GM19238 (cell line): ENCODE measurements at regions not wholly inside any gene's neighbourhood (a gene's known extent, or its start where the extent isn't known, plus 50 kb on each side); places are given as distances from the start of the nearest gene placed in this dataset.

Source experiments
- DNase-seq: peaks from one replicate; pipeline ENCODE4 v3.0.0; 2011; ENCODE audit warnings: low spot score; ENCODE audit not compliant: insufficient read length

DNA sequence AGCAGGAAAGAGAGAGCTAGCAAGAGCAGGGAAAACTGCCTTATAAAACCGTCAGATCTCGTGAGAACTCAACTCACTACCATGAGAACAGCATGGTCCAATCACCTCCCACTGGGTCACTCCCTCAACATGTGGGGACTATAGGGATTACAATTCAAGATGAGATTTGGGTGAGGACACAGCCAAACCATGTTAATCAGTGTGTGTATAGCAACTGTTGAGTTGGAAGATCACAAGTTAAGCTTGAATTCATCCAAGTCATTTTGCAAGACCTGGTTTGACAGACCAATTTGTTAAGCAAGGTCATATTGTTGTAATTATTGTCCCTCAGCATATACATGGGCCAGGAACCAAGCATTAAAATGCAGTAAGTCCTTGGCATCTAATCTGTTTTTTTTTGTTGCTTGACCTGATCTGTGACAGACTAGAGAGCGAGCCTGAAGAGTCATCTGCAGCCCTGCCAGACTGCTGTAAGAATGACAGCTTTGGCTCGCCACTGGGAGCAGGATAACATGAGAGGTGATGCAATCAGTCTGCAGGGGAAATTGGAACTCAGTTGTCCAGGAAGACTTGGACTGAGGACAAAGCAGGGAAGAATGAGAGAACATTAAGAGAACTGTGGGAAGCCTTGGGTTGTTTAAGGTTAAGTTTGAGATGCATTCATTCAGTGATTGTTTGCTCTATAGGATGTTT, 297.6 kb upstream of the SEL1L start:
- no peak for DNase-seq

DNA sequence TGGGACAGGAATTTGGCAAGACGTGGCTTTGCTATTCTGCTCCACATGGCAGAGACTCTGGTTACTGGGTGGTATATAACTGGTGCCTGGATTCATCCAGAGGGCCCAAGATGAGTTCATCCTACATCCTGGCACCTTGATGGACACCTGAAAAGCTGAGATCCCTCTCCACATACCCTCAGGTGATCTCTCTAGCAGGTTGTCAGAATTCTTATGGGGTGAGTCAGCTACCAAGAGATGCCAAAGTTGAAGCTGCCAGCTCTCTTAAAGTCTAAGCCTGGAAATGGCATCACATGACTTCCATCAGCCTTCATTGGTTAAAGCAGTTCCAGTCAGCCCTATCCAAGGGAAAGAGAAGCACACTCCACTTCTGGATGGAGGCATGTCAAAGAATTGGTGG, 300.7 kb upstream of the SEL1L start:
- DNase-seq = no peak

DNA sequence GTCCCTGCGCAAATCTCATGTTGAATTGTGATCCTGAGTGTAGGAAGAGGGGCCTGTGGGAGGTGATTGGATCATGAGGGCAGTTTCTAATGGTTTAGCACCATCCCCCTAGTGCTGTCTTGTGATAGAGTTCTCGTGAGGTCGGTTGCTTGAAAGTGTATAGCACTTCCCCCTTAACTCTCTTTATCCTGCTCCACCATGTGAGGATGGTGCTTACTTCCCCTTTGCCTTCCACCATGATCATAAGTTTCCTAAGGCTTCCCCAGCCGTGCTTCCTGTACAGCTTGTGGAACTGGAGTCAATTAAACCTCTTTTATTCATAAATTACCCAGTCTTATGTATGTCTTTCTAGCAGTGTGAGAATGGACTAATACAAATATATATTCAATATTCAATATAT, 303.7 kb upstream of the SEL1L start:
- no peak for DNase-seq

DNA sequence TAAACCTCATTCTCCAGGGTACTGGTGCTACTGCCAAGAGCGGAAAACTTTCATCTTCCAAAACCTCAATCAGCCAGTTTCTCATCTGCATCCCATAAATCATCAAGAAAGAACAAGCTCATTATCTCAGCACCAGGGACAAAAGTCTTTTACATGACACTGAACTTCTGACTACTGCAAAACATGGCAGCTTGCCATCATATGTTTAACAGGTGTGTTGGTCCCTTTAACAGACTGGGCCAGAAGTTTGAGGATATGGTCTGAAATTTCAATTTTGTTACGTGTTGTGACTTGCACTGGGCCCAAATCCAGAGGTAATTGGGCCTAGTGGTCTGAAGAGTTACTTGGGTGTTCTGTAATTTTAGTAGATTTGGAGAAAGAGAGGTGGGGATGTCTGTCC, 305.4 kb upstream of the SEL1L start:
- DNase-seq = no peak

DNA sequence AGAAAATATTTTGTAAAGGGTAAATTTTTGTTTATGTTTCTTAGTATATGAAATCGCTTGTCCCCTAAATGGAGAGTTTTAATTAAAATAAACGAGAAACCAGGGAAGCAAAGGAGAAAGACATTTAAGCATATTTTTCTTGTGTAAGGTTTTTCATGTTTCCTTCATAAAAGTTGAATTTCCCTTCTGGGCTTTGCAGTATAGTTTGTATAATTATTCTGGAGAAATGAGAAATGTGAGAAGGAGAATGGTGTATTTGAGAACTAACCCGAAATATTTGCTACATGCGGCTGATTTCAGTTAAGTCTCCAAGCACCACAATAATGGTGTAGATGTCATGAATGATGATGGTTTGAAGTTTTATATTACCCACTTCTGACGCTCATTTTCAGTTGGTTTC, 307.7 kb upstream of the SEL1L start:
- no peak for DNase-seq

DNA sequence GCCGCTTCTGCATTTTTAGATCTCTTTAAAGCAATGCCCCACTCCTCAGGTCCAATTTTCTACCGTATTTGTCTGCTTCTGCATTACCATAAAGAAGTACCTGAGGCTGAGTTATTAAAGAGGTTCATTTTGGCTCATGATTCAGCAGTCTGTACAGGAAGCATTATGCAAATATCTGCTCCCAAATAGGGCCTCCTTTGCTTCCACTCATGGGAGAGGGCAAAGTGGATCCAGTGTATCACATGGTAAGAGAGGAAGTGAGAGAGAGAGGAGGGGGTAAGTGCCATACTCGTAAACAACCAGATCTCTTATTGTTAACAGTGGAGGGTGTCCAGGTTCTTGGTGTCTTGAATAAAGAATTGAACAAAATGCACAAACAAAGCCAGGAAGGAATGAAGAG, 316.1 kb upstream of the SEL1L start:
- no peak for DNase-seq

DNA sequence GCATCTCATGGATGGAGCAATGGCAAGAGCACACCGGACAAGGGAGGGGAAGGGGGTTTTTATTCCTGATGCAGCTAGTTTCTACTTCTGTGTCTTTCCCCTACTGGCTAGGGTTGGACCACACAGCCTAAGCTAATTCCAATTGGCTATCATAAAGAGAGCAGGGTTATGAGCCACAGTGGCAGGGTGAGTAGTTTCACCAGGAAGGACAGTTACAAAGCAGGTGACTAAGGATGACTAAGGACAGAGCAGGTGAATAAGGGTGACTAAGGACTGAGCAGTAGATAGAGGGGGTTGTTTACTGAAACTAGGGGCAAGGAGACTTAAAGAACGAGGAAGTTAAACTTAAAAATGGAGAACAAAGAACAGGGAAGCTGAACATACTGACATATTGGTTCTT, 321.4 kb upstream of the SEL1L start:
- DNase-seq = no peak

DNA sequence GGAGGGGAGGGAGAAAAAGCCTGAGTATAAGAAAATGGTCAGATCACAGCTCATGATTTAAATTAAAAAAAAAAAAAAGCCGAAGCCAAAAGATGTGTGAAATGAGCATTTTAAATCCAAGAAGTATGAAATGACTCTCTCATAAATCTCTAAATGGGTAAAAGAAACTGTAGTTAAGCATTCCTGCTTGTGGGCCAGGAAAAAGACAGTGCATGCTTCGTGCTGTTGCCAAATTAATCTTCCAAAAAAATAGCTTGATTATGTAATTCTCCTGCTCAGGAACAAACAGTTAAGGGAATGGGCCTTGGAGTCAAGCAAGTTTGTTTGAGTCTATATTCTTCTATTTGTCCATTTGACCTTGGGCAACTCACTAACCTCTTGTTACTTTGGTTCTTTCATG, 325.4 kb upstream of the SEL1L start:
- no peak for DNase-seq

DNA sequence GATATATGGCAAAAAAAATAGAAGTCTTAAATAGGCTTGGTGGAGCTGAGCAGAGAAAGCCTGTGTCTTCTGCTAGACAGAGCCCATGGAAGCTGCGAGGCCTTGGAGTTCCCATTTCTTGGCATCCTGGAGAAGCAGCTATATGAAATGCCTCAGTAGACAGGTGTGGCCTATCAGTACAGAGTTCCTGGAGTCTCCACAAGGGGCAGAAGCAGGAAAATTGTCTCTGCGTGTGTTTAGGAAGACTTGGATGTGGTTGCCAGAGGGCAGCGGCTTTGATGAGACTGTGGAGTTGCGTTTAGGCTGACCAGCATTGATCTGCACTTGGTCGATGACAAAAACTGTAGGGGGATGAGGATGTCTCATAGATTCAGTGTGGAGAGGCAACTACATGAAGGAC, 334.5 kb upstream of the SEL1L start:
- DNase-seq = no peak

DNA sequence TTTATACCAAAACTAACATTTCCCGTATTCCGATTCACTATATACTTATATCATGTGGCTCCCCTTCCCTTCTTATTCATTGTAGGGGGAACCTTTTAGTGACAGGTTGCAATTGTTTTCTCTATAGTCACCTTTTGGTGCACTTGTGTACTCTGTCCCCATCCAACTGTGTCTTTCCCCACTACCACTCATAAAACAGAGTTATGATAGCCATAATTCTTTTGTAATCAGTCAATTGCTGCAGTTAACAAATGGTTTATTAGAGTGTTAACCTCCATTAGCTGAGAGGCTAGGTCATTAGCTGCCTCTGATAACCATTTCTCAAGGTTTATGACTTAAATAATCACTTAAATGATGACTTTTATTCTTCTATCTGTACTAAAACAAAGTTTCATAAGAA, 338.1 kb upstream of the SEL1L start:
- DNase-seq = no peak

DNA sequence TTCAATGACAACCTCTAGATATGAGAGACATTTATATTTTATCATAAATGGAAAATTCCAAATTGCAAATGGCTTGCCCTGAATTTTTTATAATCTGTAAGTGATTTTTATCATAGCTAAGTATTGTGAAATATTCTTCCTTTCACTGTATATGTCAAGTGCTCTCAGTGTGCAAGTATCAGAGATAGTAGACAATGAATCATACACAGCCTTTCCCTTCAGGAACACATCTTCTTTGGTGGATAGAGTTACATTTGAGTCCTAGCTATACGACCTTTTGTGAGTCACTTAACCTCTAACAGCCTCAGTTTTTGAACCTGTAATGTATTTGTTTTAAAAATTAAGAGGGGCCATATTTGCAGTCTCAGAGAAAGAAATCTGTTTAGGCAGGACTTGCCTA, 350.7 kb upstream of the SEL1L start:
- DNase-seq = no peak

DNA sequence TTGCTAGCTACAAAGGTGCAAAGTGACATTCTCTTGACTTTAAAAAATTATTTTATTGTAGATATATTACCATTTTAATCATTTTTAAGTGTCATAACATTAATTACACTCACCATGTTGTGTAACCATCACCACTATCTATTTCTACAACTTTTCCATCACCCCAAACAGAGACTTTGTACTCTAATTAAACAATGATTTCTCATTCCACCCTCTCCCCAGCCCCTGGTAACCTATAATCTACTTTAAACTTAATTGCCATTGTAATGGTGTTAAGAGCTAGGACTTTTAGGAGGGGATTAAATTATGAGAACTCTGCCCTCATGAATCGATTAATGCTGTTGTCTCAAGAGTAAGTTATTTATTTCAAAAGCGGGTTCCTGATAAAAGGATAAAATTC, 352.9 kb upstream of the SEL1L start:
- DNase-seq = no peak

DNA sequence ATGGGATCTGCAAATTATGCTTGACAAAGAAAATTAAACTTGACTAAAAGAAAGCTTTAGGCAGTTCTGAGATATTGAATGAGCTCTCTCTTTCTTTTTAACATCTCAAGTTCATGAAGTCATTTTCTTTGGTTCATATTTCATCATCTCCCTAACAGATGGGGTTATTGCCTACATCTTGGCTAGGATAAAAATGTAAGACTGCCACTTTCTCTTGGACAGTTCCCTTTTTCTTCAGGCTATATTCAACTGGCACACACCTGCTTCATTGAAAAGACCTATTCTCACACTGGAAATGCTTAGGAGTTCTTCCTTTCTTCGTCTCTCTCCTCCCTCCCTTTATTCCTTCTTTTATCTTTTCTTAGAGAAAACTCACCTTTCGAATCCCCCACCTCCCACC, 355.9 kb upstream of the SEL1L start:
- DNase-seq = no peak

DNA sequence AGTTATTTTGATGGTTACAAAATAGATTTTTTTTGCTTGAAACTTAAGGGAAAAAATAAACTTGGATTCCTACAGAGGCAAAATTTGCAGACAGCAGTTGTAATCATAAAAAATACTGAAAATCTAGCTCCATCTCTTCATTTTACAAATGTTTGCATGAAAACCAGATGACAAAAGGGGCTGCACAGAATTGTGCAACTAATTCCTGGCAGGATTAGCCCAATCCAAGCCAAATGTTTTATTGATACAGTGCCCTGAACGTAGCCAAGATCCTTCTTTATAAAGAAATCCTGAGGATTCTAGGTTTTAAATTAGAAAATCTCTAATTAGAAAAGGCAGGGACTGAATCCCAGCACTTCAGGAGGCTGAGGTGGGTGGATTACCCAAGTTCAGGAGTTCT, 356.4 kb upstream of the SEL1L start:
- no peak for DNase-seq

DNA sequence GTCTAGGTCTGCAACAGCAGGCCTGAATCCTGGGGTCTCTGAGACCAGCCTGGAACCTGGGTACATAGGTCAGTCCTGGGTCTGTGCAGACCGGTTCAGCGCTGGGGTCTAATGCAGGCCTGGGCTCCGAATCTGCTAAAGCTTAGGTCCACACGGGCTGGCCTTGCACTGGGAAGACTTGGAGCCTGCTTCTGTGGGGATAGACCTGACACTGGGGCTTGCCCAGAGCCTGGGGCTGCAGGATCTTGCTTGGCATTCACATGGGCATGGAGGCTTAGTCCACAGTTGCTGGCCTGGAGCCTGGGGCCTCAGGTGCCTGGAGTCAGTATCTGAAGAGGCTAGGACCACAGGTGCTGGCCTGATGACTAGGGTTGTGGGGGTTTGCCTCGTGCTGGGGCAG, 369.8 kb upstream of the SEL1L start:
- no peak for DNase-seq

DNA sequence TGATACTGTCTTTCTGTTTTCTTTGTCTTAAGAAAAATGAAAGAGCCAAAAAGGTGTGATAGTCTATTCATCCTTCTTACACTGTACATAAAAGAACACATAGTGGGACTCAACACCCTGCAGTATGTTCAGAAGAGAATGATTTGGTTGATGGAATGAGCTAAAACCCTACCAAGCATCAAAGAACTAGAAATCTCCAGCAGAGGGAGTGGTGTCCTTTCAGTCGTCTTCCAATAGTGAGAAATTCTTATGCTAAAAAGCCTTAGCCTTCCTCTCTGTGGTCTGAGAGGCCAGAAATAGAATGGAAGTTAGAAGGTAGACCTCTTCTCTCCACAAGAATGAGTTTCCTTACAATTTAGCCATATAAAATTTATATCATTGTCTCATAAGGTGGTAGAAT, 393.4 kb upstream of the SEL1L start:
- DNase-seq = no peak

DNA sequence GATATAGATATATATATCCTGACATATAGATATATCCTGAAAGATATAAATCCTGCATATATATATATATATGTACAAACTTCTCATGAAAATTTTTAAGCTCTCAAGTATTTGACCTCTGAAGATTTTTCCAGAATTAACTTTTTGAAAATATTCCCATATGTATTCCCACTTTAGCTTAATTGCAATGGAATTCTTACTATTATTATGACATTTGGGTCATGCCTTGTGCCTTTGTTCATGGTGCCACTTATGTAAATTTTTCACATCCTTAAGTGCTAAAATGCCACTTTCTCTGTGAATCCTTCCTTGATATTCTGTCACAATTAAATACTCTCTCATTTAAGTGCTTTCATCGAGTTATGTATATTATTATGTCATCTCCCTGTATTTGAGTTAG, 398.2 kb upstream of the SEL1L start:
- DNase-seq = no peak

DNA sequence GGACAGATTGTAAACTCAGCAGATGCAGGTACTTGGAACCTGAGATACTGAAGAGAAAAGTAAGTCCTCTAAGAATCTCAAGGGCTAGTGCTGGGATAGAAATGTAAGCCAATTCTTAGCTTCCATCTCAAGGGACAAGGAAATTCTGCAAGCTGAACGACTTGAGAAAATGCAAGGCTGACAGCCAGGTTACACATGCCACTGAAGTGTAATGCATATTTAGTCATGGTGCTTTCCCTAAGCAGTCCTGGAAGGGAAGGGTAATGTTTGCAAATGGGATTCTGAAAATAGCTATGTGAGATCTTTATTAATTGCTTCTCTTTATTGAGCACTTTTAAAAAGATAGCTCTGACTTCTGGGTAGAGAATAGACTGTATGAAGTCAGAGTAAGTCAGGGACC, 402.7 kb upstream of the SEL1L start:
- DNase-seq = no peak

DNA sequence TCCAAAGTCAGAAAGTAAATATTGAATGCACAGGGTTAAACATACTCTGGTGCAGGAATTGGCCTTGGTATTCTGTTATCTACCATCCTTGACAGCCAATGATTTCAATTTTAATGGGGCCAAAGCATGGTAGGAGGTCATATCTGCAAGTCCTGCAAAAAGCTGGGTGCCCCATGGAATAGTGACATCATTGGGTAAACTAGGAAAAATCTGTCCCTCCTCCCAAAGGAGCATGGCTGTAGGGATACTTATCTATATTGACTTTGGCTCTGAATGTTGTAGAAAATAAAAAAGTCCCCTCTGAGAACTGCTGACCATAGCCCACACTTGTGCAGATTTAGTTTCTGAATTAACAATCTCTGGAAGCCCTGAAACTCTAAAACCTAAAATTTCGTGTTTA, 403.2 kb upstream of the SEL1L start:
- no peak for DNase-seq

DNA sequence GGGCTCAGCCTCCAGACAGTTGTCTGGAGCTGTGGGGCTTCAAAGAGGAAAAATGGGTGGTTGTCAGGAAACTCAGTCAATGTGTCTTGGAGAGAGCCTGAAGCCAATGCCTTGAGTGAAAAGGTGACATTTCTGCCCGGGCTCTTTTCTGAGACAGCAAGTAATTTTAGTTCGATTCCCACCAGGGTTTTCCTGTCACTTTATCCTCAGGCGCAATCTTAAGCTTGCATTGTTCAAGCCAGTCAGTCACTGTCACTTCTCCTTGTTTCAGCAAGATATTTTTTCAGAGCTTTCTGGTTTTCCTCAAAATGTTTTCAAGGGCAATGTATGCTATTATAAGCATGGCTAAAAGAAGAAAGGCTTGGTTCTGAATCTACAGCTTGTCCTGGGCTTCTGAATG, 404.7 kb upstream of the SEL1L start:
- DNase-seq = no peak

DNA sequence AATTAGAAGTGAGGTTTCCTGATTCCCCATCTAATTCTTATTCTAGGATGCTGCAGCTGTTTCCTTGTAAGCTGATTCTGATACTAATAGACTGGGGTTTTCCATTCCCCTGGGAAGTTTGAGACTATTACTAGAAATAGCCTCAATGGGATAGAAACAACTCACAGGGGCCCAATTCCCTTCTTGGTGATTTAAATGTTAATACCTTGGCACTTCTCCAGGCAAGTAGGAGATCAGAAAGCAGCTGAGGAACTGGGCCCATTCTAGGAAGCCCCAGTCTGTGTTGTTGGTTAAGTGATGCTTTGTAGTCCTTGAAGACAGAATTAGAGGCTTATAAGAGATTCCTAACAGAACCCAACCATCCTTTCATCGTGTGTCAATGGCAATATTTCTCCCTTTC, 407.0 kb upstream of the SEL1L start:
- no peak for DNase-seq

DNA sequence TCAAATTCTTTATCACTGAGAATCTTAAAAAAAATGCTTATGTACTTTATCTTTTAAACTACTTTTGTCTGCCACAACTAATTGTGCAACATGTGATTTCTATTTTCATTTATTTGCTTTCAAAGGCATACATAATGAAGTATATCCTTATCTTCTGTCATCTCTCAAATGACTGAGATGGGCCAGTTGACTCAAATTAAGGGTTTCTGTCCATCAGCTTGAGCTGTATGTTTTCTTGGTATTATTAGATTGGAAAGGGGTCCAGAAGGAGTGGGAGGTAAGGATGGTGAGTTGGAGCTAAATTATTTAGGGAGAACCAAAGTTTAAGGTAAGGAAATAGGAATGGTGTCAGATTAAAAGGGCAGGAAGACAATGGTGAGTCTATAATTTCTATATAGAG, 408.4 kb upstream of the SEL1L start:
- DNase-seq = no peak

DNA sequence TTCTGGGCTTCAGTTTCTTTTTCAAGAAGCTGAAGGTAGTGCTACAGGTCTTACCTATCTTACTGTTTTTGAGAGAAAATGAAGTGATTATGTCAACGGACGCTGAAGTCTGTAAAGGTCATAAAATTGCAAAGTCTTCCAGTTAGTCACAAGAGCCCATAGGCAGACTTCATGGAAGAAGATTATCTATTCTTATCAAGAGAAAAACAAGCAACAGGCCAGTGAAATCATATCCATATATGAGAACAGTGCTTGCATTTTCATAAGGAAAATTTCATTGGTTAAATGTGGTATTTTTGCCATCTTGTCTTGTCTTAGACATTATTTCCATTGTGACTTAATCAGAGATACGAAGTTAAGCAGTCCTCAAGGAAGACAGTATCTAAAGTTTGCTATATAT, 412.7 kb upstream of the SEL1L start:
- no peak for DNase-seq
